ENCODE measurements at regions not wholly inside any gene's neighbourhood (a gene's known extent, or its start where the extent isn't known, plus 50 kb on each side); places are given as distances from the start of the nearest gene placed in this dataset.

- no peaks in the 10 kb centered on the region for H3K36me3 ChIP-seq
- no peaks in the 10 kb centered on the region for H3K9me3 ChIP-seq
- TF ChIP-seq, protein P1, sequence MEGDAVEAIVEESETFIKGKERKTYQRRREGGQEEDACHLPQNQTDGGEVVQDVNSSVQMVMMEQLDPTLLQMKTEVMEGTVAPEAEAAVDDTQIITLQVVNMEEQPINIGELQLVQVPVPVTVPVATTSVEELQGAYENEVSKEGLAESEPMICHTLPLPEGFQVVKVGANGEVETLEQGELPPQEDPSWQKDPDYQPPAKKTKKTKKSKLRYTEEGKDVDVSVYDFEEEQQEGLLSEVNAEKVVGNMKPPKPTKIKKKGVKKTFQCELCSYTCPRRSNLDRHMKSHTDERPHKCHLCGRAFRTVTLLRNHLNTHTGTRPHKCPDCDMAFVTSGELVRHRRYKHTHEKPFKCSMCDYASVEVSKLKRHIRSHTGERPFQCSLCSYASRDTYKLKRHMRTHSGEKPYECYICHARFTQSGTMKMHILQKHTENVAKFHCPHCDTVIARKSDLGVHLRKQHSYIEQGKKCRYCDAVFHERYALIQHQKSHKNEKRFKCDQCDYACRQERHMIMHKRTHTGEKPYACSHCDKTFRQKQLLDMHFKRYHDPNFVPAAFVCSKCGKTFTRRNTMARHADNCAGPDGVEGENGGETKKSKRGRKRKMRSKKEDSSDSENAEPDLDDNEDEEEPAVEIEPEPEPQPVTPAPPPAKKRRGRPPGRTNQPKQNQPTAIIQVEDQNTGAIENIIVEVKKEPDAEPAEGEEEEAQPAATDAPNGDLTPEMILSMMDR (IDR thresholded peaks at IDR 0.05), result no peak
- intact Hi-C loops (cut with DNase I; ENCODE audit: low total_unique reads), result no loop called here
- H3K4me3 ChIP-seq, result no peak overlapping the region
- DNase-seq, result no peak
- peak overlapping the region; percentile 74 to 80 for H3K27ac ChIP-seq
- no peaks in the 10 kb centered on the region for H3K27me3 ChIP-seq
- H3K4me1 ChIP-seq, result peaks cover 0 to 48% (median 38%) of the 10 kb centered on the region in 4 donors
Measured at GRCh38 chr3:72154391-72155335, 369.7 kb upstream of the PROK2 start.

- Histone ChIP-seq H3K4me3 (no peak overlapping the region), H3K27me3 (no peaks in the 10 kb centered on the region), H3K9me3 (no peaks in the 10 kb centered on the region), H3K27ac (peak overlapping the region; percentile 74 to 80), H3K4me1 (peaks cover 0 to 48% (median 38%) of the 10 kb centered on the region in 4 donors), H3K36me3 (no peaks in the 10 kb centered on the region)
- TF ChIP-seq, protein P1 (IDR thresholded peaks at IDR 0.05), result no peak
- DNase-seq, result no peak
- intact Hi-C loops (cut with DNase I; ENCODE audit: low total_unique reads), result no loop called here
Measured at GRCh38 chr3:72153477-72154314, 368.7 kb upstream of the PROK2 start.

GRCh38 chr3:72152551-72153476, 367.9 kb upstream of the PROK2 start:
- DNase-seq, result peak; percentile 84 to 92
- Histone ChIP-seq H3K27me3 (no peaks in the 10 kb centered on the region), H3K27ac (peak overlapping the region; percentile 69 to 80), H3K9me3 (no peaks in the 10 kb centered on the region), H3K4me1 (peaks cover 0 to 48% (median 38%) of the 10 kb centered on the region in 4 donors), H3K4me3 (peak overlapping the region; percentile 20 to 32), H3K36me3 (no peaks in the 10 kb centered on the region)
- intact Hi-C loops (cut with DNase I; ENCODE audit: low total_unique reads), result no loop called here
- TF ChIP-seq, protein P1 (IDR thresholded peaks at IDR 0.05), result no peak

- TF ChIP-seq, protein P1 (IDR thresholded peaks at IDR 0.05), result no peak
- DNase-seq, result no peak
- H3K4me1 ChIP-seq, result peaks cover 0 to 47% (median 38%) of the 10 kb centered on the region in 4 donors
- peak overlapping the region in 1 of 2 donors; percentile 69 for H3K27ac ChIP-seq
- H3K4me3 ChIP-seq, result no peak overlapping the region
- no peaks in the 10 kb centered on the region for H3K36me3 ChIP-seq
- intact Hi-C loops (cut with DNase I; ENCODE audit: low total_unique reads), result no loop called here
- no peaks in the 10 kb centered on the region for H3K9me3 ChIP-seq
- no peaks in the 10 kb centered on the region for H3K27me3 ChIP-seq
Measured at GRCh38 chr3:72151465-72152238, 366.7 kb upstream of the PROK2 start.

Measured in tibial artery (tissue), 4 donors.